NCI-H82 treated with DMSO at 0.1 percent for 48 hours (cell line): ENCODE measurements at regions not wholly inside any gene's neighbourhood (a gene's known extent, or its start where the extent isn't known, plus 50 kb on each side); places are given as distances from the start of the nearest gene placed in this dataset.
"Not testable (repeated sequence)": the region's sequence is repeated elsewhere in the genome, so short reads cannot be mapped to it uniquely, and the experiment has no call there.

Experiments
- DNase-seq: peaks from one replicate; lab custom pipeline; 2025; ENCODE audit not compliant: unreplicated experiment; lab: John Stamatoyannopoulos, UW

DNA sequence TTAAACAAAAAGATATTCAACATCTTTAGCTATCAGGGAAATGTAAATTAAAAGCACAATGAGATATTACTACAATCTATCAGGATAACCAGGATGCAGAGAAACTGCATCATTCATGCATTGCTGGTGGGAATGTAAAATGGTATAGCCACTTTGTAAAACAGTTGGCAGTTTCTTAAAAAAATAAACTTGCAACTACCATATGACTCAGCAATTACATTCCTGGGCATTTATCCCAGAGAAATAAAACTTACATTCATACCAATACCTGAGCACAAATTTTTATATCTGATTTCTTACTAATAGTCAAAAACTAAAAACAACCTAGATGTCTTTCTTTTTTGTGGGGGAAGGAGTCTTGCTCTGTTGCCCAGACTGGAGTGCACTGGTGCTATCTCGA, 190.3 kb upstream of the TAB2 start:
- DNase-seq: no peak

- no peak for DNase-seq
These were observed 188.9 kb upstream of the TAB2 start for GRCh38 chr6:149128489-149129145.

- peak; percentile 20 for DNase-seq
These were observed 188.0 kb upstream of the TAB2 start for GRCh38 chr6:149129371-149130077.

DNA sequence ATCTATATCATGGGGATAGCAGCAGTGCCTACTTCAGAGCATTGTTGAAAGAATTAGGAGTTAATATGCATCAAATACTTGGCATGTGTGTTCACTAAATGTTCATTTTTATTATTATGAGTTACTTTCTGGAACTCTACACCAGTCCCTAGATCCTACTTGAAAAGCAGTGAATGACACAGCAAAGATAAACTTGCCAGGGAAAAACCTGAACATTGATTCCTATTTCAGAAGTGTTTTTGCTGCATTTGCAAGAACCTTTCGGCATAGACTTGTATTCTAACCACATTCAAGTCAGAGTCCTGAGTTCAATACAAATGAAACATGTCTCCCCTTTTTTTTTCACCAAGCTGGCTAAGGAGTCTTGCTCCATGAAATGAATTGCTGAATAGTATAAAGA, 187.4 kb upstream of the TAB2 start:
- DNase-seq: no peak

DNA sequence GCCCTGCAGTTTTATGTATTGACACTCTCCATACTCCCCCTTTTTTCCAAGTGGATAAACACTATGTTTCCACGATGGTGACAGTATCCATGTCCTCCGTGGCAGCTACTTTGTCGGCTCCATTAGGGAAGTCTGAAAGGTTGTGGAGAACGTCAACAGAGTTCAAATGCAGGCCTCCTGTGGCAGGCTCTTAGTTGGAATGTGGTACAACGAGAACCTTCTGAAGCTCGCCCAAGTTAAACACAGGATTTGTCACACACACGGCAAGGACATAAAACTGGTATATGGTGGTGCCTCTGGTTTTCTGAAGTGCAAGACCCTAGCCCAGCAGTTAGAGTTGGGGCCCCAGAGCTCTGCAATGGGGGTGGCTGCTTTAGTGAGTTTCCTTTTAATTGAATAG, 187.0 kb upstream of the TAB2 start:
- no peak for DNase-seq

DNA sequence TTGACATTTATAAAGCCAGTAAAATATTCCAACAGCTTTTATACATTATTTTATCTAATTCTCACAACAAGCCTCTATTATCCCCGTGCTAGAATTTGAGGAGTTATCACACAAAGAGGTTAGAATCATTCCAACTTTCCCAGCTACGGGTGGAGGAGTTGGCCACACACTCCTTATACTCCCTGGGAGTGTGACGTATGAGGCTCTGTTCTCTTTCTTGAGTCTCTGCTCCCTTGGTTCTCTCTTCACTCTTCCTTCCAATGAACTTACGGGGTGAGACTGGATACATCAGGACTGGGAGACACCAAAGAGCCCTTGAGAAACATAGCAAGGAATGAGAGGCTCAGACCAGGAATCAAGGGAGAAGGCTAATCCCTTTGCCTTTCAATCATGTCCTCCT, 185.6 kb upstream of the TAB2 start:
- no peak for DNase-seq

- no peak for DNase-seq
These were observed 185.2 kb upstream of the TAB2 start for GRCh38 chr6:149132336-149132735.

- DNase-seq: no peak
These were observed 183.0 kb upstream of the TAB2 start for GRCh38 chr6:149134511-149134933.

DNA sequence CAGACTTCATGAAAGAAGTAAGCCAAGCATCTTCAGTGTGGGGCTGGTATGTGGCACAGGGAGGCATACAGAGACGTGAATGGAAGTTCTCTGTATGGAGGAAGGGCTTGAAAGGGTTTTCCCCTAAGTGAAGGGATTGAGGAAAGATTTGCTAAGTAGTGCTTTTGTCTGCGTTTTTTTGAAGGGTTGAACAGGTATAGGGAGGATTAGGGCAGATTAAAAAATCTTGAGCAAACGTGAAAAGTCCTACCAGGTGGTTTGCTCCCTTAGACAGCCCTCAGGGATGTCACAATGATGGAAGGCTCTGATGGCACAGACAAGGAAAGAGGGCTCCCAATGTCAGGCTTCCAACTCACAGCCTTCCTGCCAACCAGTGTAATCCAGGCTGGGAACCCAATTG, 181.7 kb upstream of the TAB2 start:
- no peak for DNase-seq

GRCh38 chr6:149136273-149136912, 181.1 kb upstream of the TAB2 start:
- DNase-seq: no peak

DNA sequence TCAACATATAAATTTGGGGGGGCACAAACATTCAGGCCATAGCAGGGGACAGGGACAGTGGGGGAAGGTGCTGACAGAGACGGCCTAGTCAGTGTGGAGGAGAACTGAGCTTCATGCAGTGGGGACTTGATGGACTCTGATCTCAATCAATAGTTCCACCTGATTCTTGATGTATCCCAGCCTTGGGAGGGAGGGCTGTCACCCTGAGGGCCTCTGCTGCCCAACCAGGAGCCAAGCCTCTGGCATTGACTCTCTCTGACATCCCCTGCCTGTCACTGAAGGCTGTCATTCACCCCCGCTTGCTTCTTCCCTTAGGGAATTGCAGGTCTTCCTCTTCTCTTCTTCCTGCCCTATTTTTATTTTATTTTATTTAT, 180.6 kb upstream of the TAB2 start:
- no peak for DNase-seq

DNA sequence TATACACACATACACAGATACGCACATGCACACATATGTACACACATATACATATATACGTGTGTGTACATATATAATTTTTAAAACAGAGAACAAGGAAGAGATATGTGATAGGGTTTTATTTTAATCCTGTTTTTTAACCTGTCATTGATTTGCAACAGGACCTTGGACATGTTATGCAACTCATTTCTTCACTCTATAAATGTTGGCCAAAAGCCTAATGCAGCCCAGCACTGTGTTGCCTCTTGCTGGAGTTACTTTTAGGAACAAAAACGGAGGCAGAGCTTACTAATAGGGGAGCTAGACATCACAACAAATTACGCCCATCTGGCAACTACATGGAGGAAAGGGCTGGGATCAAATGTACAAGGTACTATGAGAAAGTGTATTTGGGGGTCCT, 179.9 kb upstream of the TAB2 start:
- DNase-seq: no peak

DNA sequence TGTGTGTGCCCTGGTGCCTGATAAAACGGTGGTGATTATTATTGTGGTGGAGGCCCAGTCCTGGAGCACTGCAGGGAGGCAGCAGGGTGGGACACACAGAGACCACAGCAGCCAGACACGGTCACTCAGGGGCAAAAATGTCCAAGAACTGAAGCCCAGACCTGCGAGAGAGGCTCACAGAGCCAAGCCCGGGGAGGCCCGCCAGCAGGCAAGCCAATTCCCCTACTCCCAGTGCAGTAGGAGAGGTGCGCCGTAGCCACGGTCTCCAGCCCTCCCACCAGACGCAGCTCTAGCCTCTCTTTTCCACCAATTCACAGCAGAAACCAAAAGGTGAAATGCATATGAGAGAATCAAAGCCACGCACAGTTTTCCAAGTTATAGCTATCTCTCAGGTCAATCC, 179.4 kb upstream of the TAB2 start:
- DNase-seq: no peak

GRCh38 chr6:149138699-149139294, 178.7 kb upstream of the TAB2 start:
- no peak for DNase-seq

- no peak for DNase-seq
These were observed 177.8 kb upstream of the TAB2 start for GRCh38 chr6:149139782-149140136.

DNA sequence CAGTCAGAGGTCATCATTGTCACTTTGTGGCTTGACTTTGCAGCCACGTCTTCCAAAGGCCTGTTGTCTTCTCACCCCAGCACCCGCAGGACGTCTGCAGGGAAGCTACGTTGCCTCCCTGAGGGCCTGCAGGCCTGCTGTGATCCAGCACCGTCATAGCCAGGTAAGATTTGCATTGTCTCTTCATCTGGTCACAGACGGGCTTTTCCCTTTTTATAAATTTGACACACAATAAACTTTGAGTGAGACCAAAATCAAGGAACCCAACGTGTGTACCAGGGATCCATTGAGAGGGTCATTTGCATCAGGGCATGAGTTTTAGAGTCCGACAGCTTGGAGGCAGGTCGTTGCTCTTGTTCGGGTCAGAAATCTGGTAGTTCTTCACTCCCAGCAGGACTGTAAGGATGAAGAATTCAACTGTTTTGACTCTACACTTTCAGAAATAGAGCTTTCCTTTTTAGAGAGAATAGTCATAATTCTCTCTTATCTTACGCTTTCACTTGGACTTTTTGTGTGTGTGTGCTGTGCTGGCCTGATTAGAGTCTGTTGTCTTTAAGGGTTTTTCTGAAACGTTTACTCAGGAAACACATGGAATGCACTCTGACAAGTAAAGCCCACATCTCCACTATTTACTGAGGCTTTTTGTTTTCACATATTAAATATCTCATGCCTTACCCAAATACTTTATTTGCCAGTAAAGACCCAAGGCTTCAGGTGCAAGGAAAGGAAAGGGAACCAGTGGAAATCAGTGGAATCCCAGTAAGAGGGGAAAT, 177.2 kb upstream of the TAB2 start:
- no peak for DNase-seq

GRCh38 chr6:149140910-149141290, 176.6 kb upstream of the TAB2 start:
- no peak for DNase-seq

DNA sequence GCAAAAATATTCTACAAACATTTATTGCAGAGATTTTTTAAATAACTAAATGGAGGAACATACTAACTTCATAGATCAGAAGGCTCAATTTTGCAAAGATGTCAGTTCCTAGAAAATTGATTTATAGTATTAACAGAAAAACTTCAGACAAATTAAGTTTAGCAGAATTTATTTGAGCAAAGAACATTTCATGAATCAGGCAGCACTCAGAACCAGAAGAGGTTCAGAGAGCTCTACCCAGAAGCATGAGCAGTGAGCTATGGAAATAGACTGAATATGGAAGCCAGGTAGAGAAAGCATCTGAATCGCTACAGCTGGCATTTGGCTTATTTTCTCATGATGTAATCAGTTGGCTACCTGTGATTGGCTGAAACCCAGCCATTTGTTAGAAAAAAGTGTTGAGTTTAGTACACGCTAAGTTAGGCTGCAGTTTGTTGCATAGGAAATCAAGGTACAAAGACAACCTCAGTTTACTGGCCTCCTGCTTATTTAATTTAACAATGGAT, 174.5 kb upstream of the TAB2 start:
- DNase-seq: no peak

DNA sequence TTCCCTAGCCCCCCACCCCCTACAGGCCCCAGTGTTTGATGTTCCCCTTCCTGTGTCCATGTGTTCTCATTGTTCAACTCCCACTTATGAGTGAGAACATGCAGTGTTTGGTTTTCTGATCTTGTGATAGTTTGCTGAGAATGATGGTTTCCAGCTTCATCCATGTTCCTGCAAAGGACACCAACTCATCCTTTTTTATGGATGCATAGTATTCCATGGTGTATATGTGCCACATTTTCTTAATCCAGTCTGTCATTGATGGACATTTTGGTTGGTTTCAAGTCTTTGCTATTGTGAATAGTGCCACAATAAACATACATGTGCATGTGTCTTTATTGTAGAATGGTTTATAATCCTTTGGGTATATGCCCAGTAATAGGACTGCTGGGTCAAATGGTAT, 171.7 kb upstream of the TAB2 start:
- DNase-seq: not testable (repeated sequence)

DNA sequence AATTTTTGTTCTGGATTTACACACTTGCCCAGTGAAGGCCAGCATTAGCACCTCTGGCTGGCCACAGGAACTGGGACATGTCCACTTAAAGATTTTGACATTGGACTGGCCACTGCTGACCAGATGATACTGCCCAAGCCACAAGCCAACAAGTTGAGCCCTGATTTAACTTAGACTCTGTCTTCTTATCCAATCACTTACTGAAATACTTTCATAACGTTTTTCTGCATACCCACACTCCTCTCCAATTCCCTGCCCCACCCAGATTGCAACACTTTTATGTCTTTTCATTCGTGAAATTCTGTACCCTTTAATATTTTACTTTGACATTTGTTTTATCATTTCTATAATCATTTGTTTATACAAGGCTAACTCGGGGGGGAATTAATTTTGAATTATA, 170.3 kb upstream of the TAB2 start:
- no peak for DNase-seq
